OCI-M1 (cell line): ENCODE measurements at regions not wholly inside any gene's neighbourhood (a gene's known extent, or its start where the extent isn't known, plus 50 kb on each side); places are given as distances from the start of the nearest gene placed in this dataset.
"Not testable (repeated sequence)": the region's sequence is repeated elsewhere in the genome, so short reads cannot be mapped to it uniquely, and the experiment has no call there.

ENCODE experiments used
- DNase-seq: peaks from one replicate; lab custom pipeline; 2025; lab: John Stamatoyannopoulos, UW

GRCh38 chr3:110473405-110473804 lies 598.2 kb upstream of the NECTIN3 start:
- DNase-seq, result no peak

- DNase-seq, result no peak
Measured at GRCh38 chr3:110474397-110474796, 597.2 kb upstream of the NECTIN3 start.

- DNase-seq, result no peak
Measured at GRCh38 chr3:110478377-110479054, 593.1 kb upstream of the NECTIN3 start.

GRCh38 chr3:110479731-110480130 lies 591.9 kb upstream of the NECTIN3 start:
- no peak for DNase-seq

- DNase-seq, result no peak
Measured at GRCh38 chr3:110485389-110485788, 586.2 kb upstream of the NECTIN3 start.

- no peak for DNase-seq
Measured at GRCh38 chr3:110487840-110488239, 583.8 kb upstream of the NECTIN3 start.

GRCh38 chr3:110491413-110491812 lies 580.2 kb upstream of the NECTIN3 start:
- no peak for DNase-seq

- DNase-seq, result no peak
Measured at GRCh38 chr3:110492876-110493275, 578.7 kb upstream of the NECTIN3 start.

- DNase-seq, result no peak
Measured at GRCh38 chr3:110493438-110494092, 578.1 kb upstream of the NECTIN3 start.

GRCh38 chr3:110494093-110494490 lies 577.5 kb upstream of the NECTIN3 start:
- no peak for DNase-seq

- DNase-seq, result no peak
Measured at GRCh38 chr3:110494728-110495127, 576.9 kb upstream of the NECTIN3 start.

- DNase-seq, result no peak
Measured at GRCh38 chr3:110495201-110495927, 576.3 kb upstream of the NECTIN3 start.

GRCh38 chr3:110504401-110504800 lies 567.2 kb upstream of the NECTIN3 start:
- no peak for DNase-seq

- peak; percentile 92 for DNase-seq
Measured at GRCh38 chr3:110504901-110505300, 566.7 kb upstream of the NECTIN3 start.

GRCh38 chr3:110506890-110507289 lies 564.7 kb upstream of the NECTIN3 start:
- DNase-seq, result no peak

GRCh38 chr3:110507570-110507969 lies 564.0 kb upstream of the NECTIN3 start:
- not testable (repeated sequence) for DNase-seq

- no peak for DNase-seq
Measured at GRCh38 chr3:110512961-110513360, 558.7 kb upstream of the NECTIN3 start.

GRCh38 chr3:110518031-110518430 lies 553.6 kb upstream of the NECTIN3 start:
- DNase-seq, result no peak

- no peak for DNase-seq
Measured at GRCh38 chr3:110519071-110519470, 552.5 kb upstream of the NECTIN3 start.

- DNase-seq, result peak; percentile 92
Measured at GRCh38 chr3:110521019-110521418, 550.6 kb upstream of the NECTIN3 start.

GRCh38 chr3:110525558-110526064 lies 546.0 kb upstream of the NECTIN3 start:
- DNase-seq, result not testable (repeated sequence)

- DNase-seq, result peak; percentile 47
Measured at GRCh38 chr3:110526777-110527727, 544.6 kb upstream of the NECTIN3 start.
